ENCODE measurements at regions not wholly inside any gene's neighbourhood (a gene's known extent, or its start where the extent isn't known, plus 50 kb on each side); places are given as distances from the start of the nearest gene placed in this dataset.

DNA sequence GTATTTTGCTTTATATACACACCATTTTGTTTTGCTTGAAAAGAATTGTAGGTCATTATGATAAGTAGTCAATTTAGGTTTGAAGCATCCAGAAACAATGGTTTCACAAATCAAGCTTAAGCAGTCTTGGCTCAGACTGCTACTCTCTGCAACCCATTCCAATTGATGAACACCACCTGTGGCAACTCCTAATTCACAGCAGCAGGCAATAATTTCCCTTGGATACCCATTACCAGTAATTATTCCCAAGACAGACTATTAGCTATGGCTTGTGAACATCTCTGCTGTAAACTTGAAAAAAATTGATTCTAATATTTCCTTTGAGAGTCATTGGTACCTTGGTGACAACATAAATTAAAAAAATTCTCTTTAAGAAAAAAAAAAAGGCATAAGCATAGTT is 299.3 kb upstream of the SLITRK6 start:
- Mint-ChIP-seq H3K27ac (no peak overlapping the region), H3K36me3 (no peaks in the 10 kb centered on the region), H3K4me3 (no peak overlapping the region), H3K27me3 (ENCODE audit: low read depth in 3 of 3) (peaks cover 0 to 2% (median 0%) of the 10 kb centered on the region in 3 donors), H3K4me1 (no peaks in the 10 kb centered on the region), H3K9me3 (peaks cover 0 to 8% (median 5%) of the 10 kb centered on the region in 7 donors)
- Histone ChIP-seq H3K27ac (ENCODE audit: low read depth in 1 of 2, low read length in 2 of 2) (no peak overlapping the region), H3K79me2 (ENCODE audit: insufficient read depth, low read length) (no peaks in the 10 kb centered on the region), H3K9me3 (replicated peaks in 1 of 2; ENCODE audit: control insufficient read depth in 1 of 2, insufficient read depth in 1 of 2, low read length in 2 of 2) (peaks cover 0 to 5% of the 10 kb centered on the region in 2 donors), H4K20me1 (ENCODE audit: insufficient read depth, low read length) (no peaks in the 10 kb centered on the region), H3K27me3 (ENCODE audit: control insufficient read depth in 2 of 2, insufficient read depth in 2 of 2, low read length in 2 of 2) (no peaks in the 10 kb centered on the region), H3K4me3 (replicated peaks in 1 of 3; ENCODE audit: low read depth in 2 of 3, low read length in 3 of 3) (no peak overlapping the region), H3K9ac (ENCODE audit: insufficient read depth, low read length, poor library complexity, severe bottlenecking) (no peak overlapping the region), H3K4me1 (ENCODE audit: control insufficient read depth in 1 of 2, insufficient read depth in 2 of 2, low read length in 2 of 2) (no peaks in the 10 kb centered on the region), H2AFZ (ENCODE audit: insufficient read depth, low read depth, low read length, poor library complexity, severe bottlenecking) (no peak overlapping the region), H3K4me2 (replicated peaks; ENCODE audit: extremely low read depth, low read length, poor library complexity, severe bottlenecking) (no peak overlapping the region), H3K36me3 (replicated peaks in 1 of 2; ENCODE audit: control insufficient read depth in 1 of 2, insufficient read depth in 2 of 2, low read length in 2 of 2) (no peaks in the 10 kb centered on the region)
- intact Hi-C loops (cut with micrococcal nuclease): no loop called here
- TF ChIP-seq, protein P1, sequence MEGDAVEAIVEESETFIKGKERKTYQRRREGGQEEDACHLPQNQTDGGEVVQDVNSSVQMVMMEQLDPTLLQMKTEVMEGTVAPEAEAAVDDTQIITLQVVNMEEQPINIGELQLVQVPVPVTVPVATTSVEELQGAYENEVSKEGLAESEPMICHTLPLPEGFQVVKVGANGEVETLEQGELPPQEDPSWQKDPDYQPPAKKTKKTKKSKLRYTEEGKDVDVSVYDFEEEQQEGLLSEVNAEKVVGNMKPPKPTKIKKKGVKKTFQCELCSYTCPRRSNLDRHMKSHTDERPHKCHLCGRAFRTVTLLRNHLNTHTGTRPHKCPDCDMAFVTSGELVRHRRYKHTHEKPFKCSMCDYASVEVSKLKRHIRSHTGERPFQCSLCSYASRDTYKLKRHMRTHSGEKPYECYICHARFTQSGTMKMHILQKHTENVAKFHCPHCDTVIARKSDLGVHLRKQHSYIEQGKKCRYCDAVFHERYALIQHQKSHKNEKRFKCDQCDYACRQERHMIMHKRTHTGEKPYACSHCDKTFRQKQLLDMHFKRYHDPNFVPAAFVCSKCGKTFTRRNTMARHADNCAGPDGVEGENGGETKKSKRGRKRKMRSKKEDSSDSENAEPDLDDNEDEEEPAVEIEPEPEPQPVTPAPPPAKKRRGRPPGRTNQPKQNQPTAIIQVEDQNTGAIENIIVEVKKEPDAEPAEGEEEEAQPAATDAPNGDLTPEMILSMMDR (IDR thresholded peaks at IDR 0.05): no peak
- no peak for DNase-seq

DNA sequence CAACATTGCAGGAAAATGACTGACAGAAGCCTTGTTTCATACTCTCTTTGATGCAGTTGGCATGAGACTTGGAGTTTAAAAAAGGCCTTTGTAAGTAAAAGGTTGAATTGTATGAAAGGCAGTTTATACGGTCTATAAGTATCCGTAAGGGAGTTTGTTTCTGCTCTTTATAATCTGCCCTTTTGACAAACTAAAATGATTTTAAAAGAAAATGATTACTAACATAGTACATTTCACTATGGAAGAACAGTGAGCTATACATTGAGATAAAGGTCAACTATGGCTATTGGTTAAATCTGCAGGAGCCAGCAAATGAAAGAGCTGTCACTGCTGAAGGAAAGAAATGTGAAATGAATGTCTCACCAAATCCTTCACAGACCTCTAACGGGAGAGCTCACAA is 296.1 kb upstream of the SLITRK6 start:
- H3K27me3 ChIP-seq (ENCODE audit: control insufficient read depth in 2 of 2, insufficient read depth in 2 of 2, low read length in 2 of 2): no peaks in the 10 kb centered on the region
- H3K4me1 Mint-ChIP-seq: no peaks in the 10 kb centered on the region
- no peaks in the 10 kb centered on the region for H3K36me3 ChIP-seq (replicated peaks in 1 of 2; ENCODE audit: control insufficient read depth in 1 of 2, insufficient read depth in 2 of 2, low read length in 2 of 2)
- no peaks in the 10 kb centered on the region for H3K4me1 ChIP-seq (ENCODE audit: control insufficient read depth in 1 of 2, insufficient read depth in 2 of 2, low read length in 2 of 2)
- no peak overlapping the region for H3K9ac ChIP-seq (ENCODE audit: insufficient read depth, low read length, poor library complexity, severe bottlenecking)
- H4K20me1 ChIP-seq (ENCODE audit: insufficient read depth, low read length): no peaks in the 10 kb centered on the region
- no peak overlapping the region for H3K4me2 ChIP-seq (replicated peaks; ENCODE audit: extremely low read depth, low read length, poor library complexity, severe bottlenecking)
- no peak for DNase-seq
- H3K36me3 Mint-ChIP-seq: no peaks in the 10 kb centered on the region
- TF ChIP-seq, protein P1 (IDR thresholded peaks at IDR 0.05): no peak
- no peak overlapping the region for H2AFZ ChIP-seq (ENCODE audit: insufficient read depth, low read depth, low read length, poor library complexity, severe bottlenecking)
- no peak overlapping the region for H3K27ac ChIP-seq (ENCODE audit: low read depth in 1 of 2, low read length in 2 of 2)
- no peak overlapping the region for H3K4me3 Mint-ChIP-seq
- H3K9me3 Mint-ChIP-seq: peaks cover 0 to 3% (median 2%) of the 10 kb centered on the region in 7 donors
- H3K9me3 ChIP-seq (replicated peaks in 1 of 2; ENCODE audit: control insufficient read depth in 1 of 2, insufficient read depth in 1 of 2, low read length in 2 of 2): peaks cover 0 to 5% of the 10 kb centered on the region in 2 donors
- no peak overlapping the region for H3K4me3 ChIP-seq (replicated peaks in 1 of 3; ENCODE audit: low read depth in 2 of 3, low read length in 3 of 3)
- no peaks in the 10 kb centered on the region for H3K27me3 Mint-ChIP-seq (ENCODE audit: low read depth in 3 of 3)
- intact Hi-C loops (cut with micrococcal nuclease): no loop called here
- H3K27ac Mint-ChIP-seq: no peak overlapping the region
- no CpG with 5 or more reads among the region's 3 CpGs for whole genome bisulfite sequencing (ENCODE audit: insufficient coverage)
- H3K79me2 ChIP-seq (ENCODE audit: insufficient read depth, low read length): no peaks in the 10 kb centered on the region

Data from CD14-positive monocyte (primary cell).